HG02885 (cell line): ENCODE measurements at regions not wholly inside any gene's neighbourhood (a gene's known extent, or its start where the extent isn't known, plus 50 kb on each side); places are given as distances from the start of the nearest gene placed in this dataset.
"Not testable (repeated sequence)": the region's sequence is repeated elsewhere in the genome, so short reads cannot be mapped to it uniquely, and the experiment has no call there.

Source experiments
- ATAC-seq: cut with Tn5 transposase; IDR thresholded peaks from one replicate; pipeline ENCODE4 v1.9.1; 2021; ENCODE audit warnings: mild to moderate bottlenecking; ENCODE audit not compliant: unreplicated experiment, poor library complexity

- no peak for ATAC-seq
These were observed 259.1 kb upstream of the CDH12 start for GRCh38 chr5:23112237-23112636.

- ATAC-seq: no peak
These were observed 251.9 kb upstream of the CDH12 start for GRCh38 chr5:23105021-23105420.

GRCh38 chr5:23103566-23103965 is 250.4 kb upstream of the CDH12 start:
- no peak for ATAC-seq

- ATAC-seq: not testable (repeated sequence)
These were observed 242.3 kb upstream of the CDH12 start for GRCh38 chr5:23095418-23095817.

GRCh38 chr5:23089286-23089685 is 236.1 kb upstream of the CDH12 start:
- no peak for ATAC-seq

GRCh38 chr5:23084815-23085214 is 231.7 kb upstream of the CDH12 start:
- no peak for ATAC-seq

GRCh38 chr5:23072179-23072578 is 219.0 kb upstream of the CDH12 start:
- no peak for ATAC-seq

- ATAC-seq: no peak
These were observed 218.5 kb upstream of the CDH12 start for GRCh38 chr5:23071682-23072081.

- ATAC-seq: no peak
These were observed 211.6 kb upstream of the CDH12 start for GRCh38 chr5:23064710-23065109.

GRCh38 chr5:23053846-23054245 is 200.7 kb upstream of the CDH12 start:
- ATAC-seq: no peak

GRCh38 chr5:23042226-23042625 is 189.1 kb upstream of the CDH12 start:
- ATAC-seq: no peak

- no peak for ATAC-seq
These were observed 182.5 kb upstream of the CDH12 start for GRCh38 chr5:23035555-23036090.

GRCh38 chr5:23033864-23034263 is 180.7 kb upstream of the CDH12 start:
- no peak for ATAC-seq

GRCh38 chr5:23029290-23029689 is 176.1 kb upstream of the CDH12 start:
- no peak for ATAC-seq

GRCh38 chr5:23028445-23029021 is 175.4 kb upstream of the CDH12 start:
- ATAC-seq: no peak

GRCh38 chr5:23027830-23028229 is 174.7 kb upstream of the CDH12 start:
- no peak for ATAC-seq

- no peak for ATAC-seq
These were observed 174.2 kb upstream of the CDH12 start for GRCh38 chr5:23027331-23027730.

- no peak for ATAC-seq
These were observed 173.4 kb upstream of the CDH12 start for GRCh38 chr5:23026252-23027170.

- ATAC-seq: no peak
These were observed 172.6 kb upstream of the CDH12 start for GRCh38 chr5:23025629-23026233.

- no peak for ATAC-seq
These were observed 171.3 kb upstream of the CDH12 start for GRCh38 chr5:23024470-23024869.

GRCh38 chr5:23014825-23015224 is 161.7 kb upstream of the CDH12 start:
- no peak for ATAC-seq
